CD14-positive monocyte (primary cell): ENCODE measurements at regions not wholly inside any gene's neighbourhood (a gene's known extent, or its start where the extent isn't known, plus 50 kb on each side); places are given as distances from the start of the nearest gene placed in this dataset.
A peak's percentile ranks its signal among the peaks of the same experiment; 100 is the strongest.

Experiments used
- DNase-seq, 3 donors: peaks; one replicate each; pipeline ENCODE4 v3.0.0-alpha.2; 2011 to 2022
- H2AFZ ChIP-seq: 2 replicates; pipeline ENCODE4 v1.6.0; 2012; ENCODE audit warnings: mild to moderate bottlenecking, low read depth, low read length, inconsistent platforms; ENCODE audit not compliant: insufficient read depth, poor library complexity, severe bottlenecking
- H3K27ac ChIP-seq, 2 donors: 1 replicate in 1 of 2; 2 replicates in 1 of 2; pipeline ENCODE4 v1.5.1; 2012 to 2013; ENCODE audit warnings: low read length in 2 of 2, control low read depth in 1 of 2, inconsistent platforms in 1 of 2, low read depth in 1 of 2, mild to moderate bottlenecking in 1 of 2
- H3K27me3 ChIP-seq, 2 donors: one replicate each; pipeline versions ENCODE4 v1.6.0 to v1.6.1; 2011 to 2013; ENCODE audit warnings: low read length in 2 of 2; ENCODE audit not compliant: control insufficient read depth in 2 of 2, insufficient read depth in 2 of 2
- H3K36me3 ChIP-seq, 2 donors: replicated peaks in 1 of 2; 1 replicate in 1 of 2; 2 replicates in 1 of 2; pipeline versions ENCODE4 v1.5.1 to v1.6.1; 2012 to 2013; ENCODE audit warnings: low read length in 2 of 2, control low read depth in 1 of 2, inconsistent platforms in 1 of 2, mild to moderate bottlenecking in 1 of 2; ENCODE audit not compliant: insufficient read depth in 2 of 2, control insufficient read depth in 1 of 2
- H3K4me1 ChIP-seq, 2 donors: 1 replicate in 1 of 2; 2 replicates in 1 of 2; pipeline versions ENCODE4 v1.5.1 to v1.6.1; 2012 to 2013; ENCODE audit warnings: low read length in 2 of 2, control low read depth in 1 of 2, inconsistent platforms in 1 of 2, mild to moderate bottlenecking in 1 of 2, moderate library complexity in 1 of 2; ENCODE audit not compliant: insufficient read depth in 2 of 2, control insufficient read depth in 1 of 2
- H3K4me2 ChIP-seq: replicated peaks from 2 replicates; pipeline ENCODE3; 2012; ENCODE audit warnings: low read length, moderate library complexity, mild to moderate bottlenecking; ENCODE audit not compliant: poor library complexity, severe bottlenecking; ENCODE audit errors: extremely low read depth
- H3K4me3 ChIP-seq, 3 experiments: fragments of 200-600 bp in 1 of 3; sonication (generic) in 1 of 3; replicated peaks in 1 of 3; 1 replicate in 2 of 3; 2 replicates in 1 of 3; pipeline ENCODE4 v1.5.1; 2011 to 2013; ENCODE audit warnings: low read length in 3 of 3, mild to moderate bottlenecking in 3 of 3, control low read depth in 2 of 3, low read depth in 2 of 3, inconsistent platforms in 1 of 3, moderate library complexity in 1 of 3
- H3K79me2 ChIP-seq: 2 replicates; pipeline ENCODE4 v1.6.0; 2012; ENCODE audit warnings: mild to moderate bottlenecking, control low read depth, inconsistent platforms, low read length, moderate library complexity; ENCODE audit not compliant: insufficient read depth
- H3K9ac ChIP-seq: 2 replicates; pipeline ENCODE4 v1.6.0; 2017; ENCODE audit warnings: low read length, mild to moderate bottlenecking; ENCODE audit not compliant: insufficient read depth, poor library complexity, severe bottlenecking
- H3K9me3 ChIP-seq, 2 donors: replicated peaks in 1 of 2; 1 replicate in 1 of 2; 2 replicates in 1 of 2; pipeline versions ENCODE4 v1.5.1 to v1.6.1; 2012 to 2013; ENCODE audit warnings: low read length in 2 of 2, control low read depth in 1 of 2; ENCODE audit not compliant: control insufficient read depth in 1 of 2, insufficient read depth in 1 of 2
- H4K20me1 ChIP-seq: 2 replicates; pipeline ENCODE4 v1.6.0; 2012; ENCODE audit warnings: mild to moderate bottlenecking, low read length, control low read depth, moderate library complexity; ENCODE audit not compliant: insufficient read depth
- H3K27ac Mint-ChIP-seq, 7 donors: one replicate each; pipeline ENCODE4 v1.8.0; 2020; ENCODE audit warnings: mild to moderate bottlenecking in 7 of 7, mixed read lengths in 7 of 7, moderate library complexity in 6 of 7, inconsistent platforms in 2 of 7
- H3K27me3 Mint-ChIP-seq, 3 donors: one replicate each; pipeline ENCODE4 v1.8.0; 2021 to 2022; ENCODE audit warnings: low read depth in 3 of 3, mild to moderate bottlenecking in 3 of 3, mixed read lengths in 3 of 3, moderate library complexity in 3 of 3, inconsistent platforms in 1 of 3
- H3K36me3 Mint-ChIP-seq, 2 donors: one replicate each; pipeline ENCODE4 v1.8.0; 2020; ENCODE audit warnings: mixed read lengths in 2 of 2, inconsistent platforms in 1 of 2, mild to moderate bottlenecking in 1 of 2
- H3K4me1 Mint-ChIP-seq: one replicate; pipeline ENCODE4 v1.8.0; 2020; ENCODE audit warnings: mild to moderate bottlenecking, mixed read lengths
- H3K4me3 Mint-ChIP-seq, 2 donors: one replicate each; pipeline ENCODE4 v1.8.0; 2020; ENCODE audit warnings: mild to moderate bottlenecking in 2 of 2, mixed read lengths in 2 of 2, moderate library complexity in 1 of 2
- H3K9me3 Mint-ChIP-seq, 7 donors: one replicate each; pipeline ENCODE4 v1.8.0; 2020 to 2022; ENCODE audit warnings: mixed read lengths in 7 of 7, mild to moderate bottlenecking in 6 of 7, moderate library complexity in 6 of 7, inconsistent platforms in 2 of 7
- WGBS: methylation state at CpG from one replicate; pipeline ENCODE4 v1.1.5; 2013; ENCODE audit warnings: missing lambda C conversion rate; ENCODE audit not compliant: insufficient coverage; 5-methylcytosine and 5-hydroxymethylcytosine counted together
- intact Hi-C, 2 donors: fragments of 100-400 bp; cut with micrococcal nuclease; formaldehyde crosslinking; loops; one replicate each; pipeline versions ENCODE4 v1.15.0 to v1.15.1; 2023
- TF ChIP-seq, protein P1 (sequence below): fragments of 200-600 bp; IDR thresholded peaks from one replicate; pipeline ENCODE4 v1.8.0; 2022; ENCODE audit warnings: antibody characterized with exemption, mild to moderate bottlenecking

DNA sequence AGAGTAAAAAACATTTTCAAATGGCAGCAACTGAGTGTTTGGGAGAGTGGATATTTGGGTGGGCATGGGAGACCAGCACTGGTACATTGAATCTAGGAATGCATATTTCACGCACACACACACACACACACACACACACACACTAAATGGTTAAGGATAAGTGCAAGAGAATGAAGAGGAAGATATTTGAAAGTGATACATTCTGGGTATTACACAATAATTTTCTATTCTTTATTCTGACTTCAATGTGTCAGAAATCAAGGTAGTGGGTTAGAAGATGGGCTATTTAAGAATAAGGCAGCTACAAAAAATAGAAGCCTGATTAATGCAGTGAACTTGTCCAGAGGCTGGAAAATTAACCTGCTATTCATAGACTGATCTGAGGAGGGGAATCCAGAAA lies 577.0 kb downstream of the TMEM182 start:
- H3K27me3 Mint-ChIP-seq, result no peaks in the 10 kb centered on the region
- H3K4me1 Mint-ChIP-seq, result no peaks in the 10 kb centered on the region
- Histone ChIP-seq H3K4me1 (no peaks in the 10 kb centered on the region), H3K36me3 (no peaks in the 10 kb centered on the region), H3K27ac (no peak overlapping the region), H3K4me3 (no peak overlapping the region), H3K4me2 (no peak overlapping the region), H2AFZ (no peak overlapping the region), H3K9ac (no peak overlapping the region), H3K9me3 (peaks cover 0 to 3% of the 10 kb centered on the region in 2 donors), H4K20me1 (no peaks in the 10 kb centered on the region), H3K79me2 (no peaks in the 10 kb centered on the region), H3K27me3 (no peaks in the 10 kb centered on the region)
- TF ChIP-seq, protein P1, sequence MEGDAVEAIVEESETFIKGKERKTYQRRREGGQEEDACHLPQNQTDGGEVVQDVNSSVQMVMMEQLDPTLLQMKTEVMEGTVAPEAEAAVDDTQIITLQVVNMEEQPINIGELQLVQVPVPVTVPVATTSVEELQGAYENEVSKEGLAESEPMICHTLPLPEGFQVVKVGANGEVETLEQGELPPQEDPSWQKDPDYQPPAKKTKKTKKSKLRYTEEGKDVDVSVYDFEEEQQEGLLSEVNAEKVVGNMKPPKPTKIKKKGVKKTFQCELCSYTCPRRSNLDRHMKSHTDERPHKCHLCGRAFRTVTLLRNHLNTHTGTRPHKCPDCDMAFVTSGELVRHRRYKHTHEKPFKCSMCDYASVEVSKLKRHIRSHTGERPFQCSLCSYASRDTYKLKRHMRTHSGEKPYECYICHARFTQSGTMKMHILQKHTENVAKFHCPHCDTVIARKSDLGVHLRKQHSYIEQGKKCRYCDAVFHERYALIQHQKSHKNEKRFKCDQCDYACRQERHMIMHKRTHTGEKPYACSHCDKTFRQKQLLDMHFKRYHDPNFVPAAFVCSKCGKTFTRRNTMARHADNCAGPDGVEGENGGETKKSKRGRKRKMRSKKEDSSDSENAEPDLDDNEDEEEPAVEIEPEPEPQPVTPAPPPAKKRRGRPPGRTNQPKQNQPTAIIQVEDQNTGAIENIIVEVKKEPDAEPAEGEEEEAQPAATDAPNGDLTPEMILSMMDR, result no peak
- peaks cover 0 to 7% (median 3%) of the 10 kb centered on the region in 7 donors for H3K9me3 Mint-ChIP-seq
- no peak overlapping the region for H3K4me3 Mint-ChIP-seq
- WGBS, result no CpG with 5 or more reads among the region's 1 CpG
- intact Hi-C loops, result no loop called here
- no peaks in the 10 kb centered on the region for H3K36me3 Mint-ChIP-seq
- H3K27ac Mint-ChIP-seq, result no peak overlapping the region
- DNase-seq, result no peak

DNA sequence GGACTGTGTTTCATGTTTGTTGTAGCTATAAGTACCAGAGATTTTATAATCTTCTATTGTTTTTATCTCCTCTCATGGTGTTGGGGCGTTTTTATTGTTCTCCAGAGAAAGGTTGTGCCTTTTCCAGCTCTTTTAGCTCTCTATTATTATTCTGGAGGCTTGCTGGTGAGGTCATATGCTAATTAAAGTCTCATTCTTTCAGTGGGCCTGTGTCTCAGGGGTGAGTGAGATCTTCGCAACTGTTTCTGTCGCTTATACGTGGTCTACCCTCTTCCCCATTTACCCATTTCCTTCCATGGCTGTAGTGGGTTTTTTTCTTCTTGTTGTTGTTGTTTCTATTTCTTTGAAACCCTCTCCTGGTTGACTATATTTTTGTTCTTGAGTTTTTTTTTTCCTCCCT lies 584.9 kb downstream of the TMEM182 start:
- Histone ChIP-seq H4K20me1 (no peaks in the 10 kb centered on the region), H3K4me2 (no peak overlapping the region), H3K27me3 (no peaks in the 10 kb centered on the region), H3K4me1 (no peaks in the 10 kb centered on the region), H3K36me3 (no peaks in the 10 kb centered on the region), H3K9ac (no peak overlapping the region), H3K27ac (no peak overlapping the region), H2AFZ (no peak overlapping the region), H3K4me3 (no peak overlapping the region), H3K79me2 (no peaks in the 10 kb centered on the region), H3K9me3 (peaks cover 3 to 5% of the 10 kb centered on the region in 2 donors)
- no CpG with 5 or more reads among the region's 4 CpGs for WGBS
- Mint-ChIP-seq H3K36me3 (no peaks in the 10 kb centered on the region), H3K4me1 (no peaks in the 10 kb centered on the region), H3K27ac (peak overlapping the region in 1 of 7 donors; percentile 8), H3K27me3 (no peaks in the 10 kb centered on the region), H3K4me3 (no peak overlapping the region), H3K9me3 (peaks cover 1 to 10% (median 6%) of the 10 kb centered on the region in 7 donors)
- no peak for DNase-seq
- TF ChIP-seq, protein P1, result no peak
- intact Hi-C loops, result no loop called here
